ENCODE measurements at regions not wholly inside any gene's neighbourhood (a gene's known extent, or its start where the extent isn't known, plus 50 kb on each side); places are given as distances from the start of the nearest gene placed in this dataset.

DNA sequence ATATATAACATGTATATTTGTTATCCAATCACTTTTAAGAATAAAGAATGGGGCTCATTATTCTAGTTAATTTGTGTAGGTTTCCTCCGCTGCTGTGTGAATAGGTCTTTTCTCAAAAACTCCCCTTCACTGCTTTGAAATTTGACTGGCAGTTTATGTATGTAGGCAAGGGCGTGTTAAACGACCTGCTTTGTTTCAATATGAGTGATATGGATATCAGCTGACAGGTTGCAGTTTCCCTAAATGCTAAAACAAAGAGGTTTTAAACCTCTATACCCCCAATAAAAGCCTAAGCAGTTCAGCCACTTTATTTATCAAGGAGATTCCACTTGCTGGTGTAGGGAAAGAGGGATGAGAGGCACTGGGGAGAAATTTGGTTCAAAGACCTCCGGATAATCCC is 159.6 kb downstream of the TMEM167A start:
- Histone ChIP-seq H4K5ac (ENCODE audit: insufficient read length, low read depth, low read length) (no peak overlapping the region), H3K4me3 (ENCODE audit: extremely low read depth in 1 of 4, insufficient read depth in 2 of 4, low read depth in 3 of 4, low read length in 4 of 4) (no peak overlapping the region), H2BK120ac (replicated peaks; ENCODE audit: low read depth, low read length) (no peak overlapping the region), H2AFZ (ENCODE audit: low read length) (no peak overlapping the region), H3K23ac (ENCODE audit: insufficient read length) (no peak overlapping the region), H3K23me2 (ENCODE audit: low read depth, low read length) (no peaks in the 10 kb centered on the region), H3K9ac (replicated peaks in 1 of 4; ENCODE audit: extremely low read depth in 1 of 4, low read depth in 3 of 4, low read length in 3 of 4) (no peak overlapping the region), H2BK15ac (ENCODE audit: low read length) (no peak overlapping the region), H3K4me2 (ENCODE audit: insufficient read depth in 1 of 2, low read depth in 2 of 2, low read length in 2 of 2) (no peak overlapping the region), H4K8ac (ENCODE audit: extremely low read depth, insufficient read depth, low read length) (no peak overlapping the region), H3K14ac (ENCODE audit: insufficient read length) (no peak overlapping the region), H4K20me1 (replicated peaks in 1 of 2; ENCODE audit: control insufficient read depth in 1 of 2, insufficient read depth in 2 of 2, low read length in 2 of 2) (no peaks in the 10 kb centered on the region), H2BK12ac (ENCODE audit: low read depth, low read length) (no peak overlapping the region), H3K9me3 (ENCODE audit: insufficient read depth in 2 of 2, low read depth in 1 of 2, low read length in 1 of 2) (no peaks in the 10 kb centered on the region), H3K18ac (ENCODE audit: extremely low read depth, low read length) (no peak overlapping the region), H2AK5ac (ENCODE audit: low read depth, low read length) (no peak overlapping the region), H2BK5ac (ENCODE audit: low read depth, low read length) (no peak overlapping the region), H3K4ac (replicated peaks; ENCODE audit: insufficient read length, low read depth, low read length) (no peak overlapping the region), H3K56ac (replicated peaks; ENCODE audit: insufficient read length, low read depth, low read length) (no peak overlapping the region), H2BK20ac (ENCODE audit: low read length) (no peak overlapping the region), H3K27ac (ENCODE audit: low read depth, low read length) (no peak overlapping the region), H3K79me1 (ENCODE audit: low read depth, low read length) (no peaks in the 10 kb centered on the region; the same call in 1 of the 2 replicates), H4K91ac (replicated peaks; ENCODE audit: insufficient read length, low read length) (no peak overlapping the region), H3K79me2 (ENCODE audit: control insufficient read depth in 1 of 2, insufficient read depth in 2 of 2, low read length in 2 of 2) (no peaks in the 10 kb centered on the region), H3K4me1 (replicated peaks in 1 of 4; ENCODE audit: control insufficient read depth in 3 of 4, insufficient read depth in 4 of 4, low read length in 3 of 4) (peaks cover 0 to 5% (median 0%) of the 10 kb centered on the region in 4 experiments; a peak in 2 of 7 replicates), H3K36me3 (ENCODE audit: control insufficient read depth in 2 of 4, insufficient read depth in 4 of 4, low read length in 3 of 4) (no peaks in the 10 kb centered on the region), H3K27me3 (replicated peaks in 1 of 4; ENCODE audit: control insufficient read depth in 3 of 4, extremely low read depth in 1 of 4, insufficient read depth in 3 of 4, low read length in 3 of 4) (no peaks in the 10 kb centered on the region)
- 93% methylated on average over 4 of the region's 4 CpGs; no CpG with 5 or more reads in 1 of the 2 experiments for WGBS, 2 experiments (ENCODE audit: extremely low coverage in 1 of 2, insufficient coverage in 1 of 2, insufficient read length in 1 of 2, insufficient replicate concordance in 2 of 2, low coverage in 1 of 2, low lambda C conversion rate in 2 of 2, missing lambda C conversion rate in 1 of 2)
- POLR2A ChIA-PET (ENCODE audit: partially characterized antibody) = no interaction called here
- DNase-seq (ENCODE audit: low read depth in 1 of 2, low spot score in 2 of 2) (no peak), FAIRE-seq (no peak)
- CTCF ChIA-PET (ENCODE audit: partially characterized antibody) = no interaction called here
- TF ChIP-seq RNF2 (IDR thresholded peaks at IDR 0.05; ENCODE audit: borderline replicate concordance, low read depth, low read length, missing control alignments, poor library complexity, severe bottlenecking) (no peak), TAF7 (optimal IDR thresholded peaks at IDR 0.05; ENCODE audit: borderline replicate concordance, low read depth, low read length) (no peak)

All from H1 (cell line).